Activated CD4-positive, alpha-beta T cell treated with anti-CD3 and anti-CD28 coated beads, Interleukin-2, amount 50 U/mL, for 48 hours (primary cell): ENCODE measurements at regions not wholly inside any gene's neighbourhood (a gene's known extent, or its start where the extent isn't known, plus 50 kb on each side); places are given as distances from the start of the nearest gene placed in this dataset.
"Not testable (repeated sequence)": the region's sequence is repeated elsewhere in the genome, so short reads cannot be mapped to it uniquely, and the experiment has no call there.

ENCODE experiments used
- DNase-seq, 2 experiments: peaks; one replicate each; pipeline ENCODE4 v3.0.0-alpha.2; 2020

DNA sequence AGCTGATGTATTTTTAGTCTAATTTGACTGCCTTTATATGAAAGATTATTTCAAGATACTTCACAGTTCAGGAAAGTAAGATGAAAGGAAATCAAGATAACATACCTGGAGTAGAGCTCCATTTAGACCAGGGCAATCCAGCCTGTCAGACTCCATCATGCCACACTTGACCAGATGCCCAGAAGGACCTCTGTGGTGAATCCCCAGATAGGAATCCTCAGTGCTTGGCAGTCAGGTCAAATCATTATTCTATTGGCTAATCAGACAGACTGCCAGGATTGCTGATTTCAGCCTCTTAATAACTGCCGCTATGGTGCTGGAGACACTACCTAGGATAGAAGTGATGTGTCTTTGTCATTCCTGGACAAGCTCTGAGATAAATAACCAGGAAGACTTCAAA is 404.2 kb downstream of the STK39 start:
- DNase-seq, result no peak

DNA sequence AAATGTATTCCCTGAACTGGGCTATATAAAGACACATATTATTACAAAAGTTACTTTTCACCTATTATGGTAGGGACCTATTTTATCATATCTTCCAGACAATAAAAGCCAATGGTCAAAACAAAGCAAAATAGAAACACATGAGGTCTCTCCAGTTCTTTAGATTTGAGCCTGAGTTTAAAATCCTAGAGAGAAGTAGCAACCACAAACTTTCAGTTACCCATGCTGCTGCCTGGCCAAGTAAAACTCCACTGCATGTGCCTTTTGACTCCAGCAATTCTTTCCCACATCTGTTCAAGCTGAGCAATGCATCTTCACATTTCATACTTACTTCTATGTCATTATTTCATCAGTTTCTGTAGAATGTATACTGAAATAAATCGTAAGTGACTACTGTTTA is 405.3 kb downstream of the STK39 start:
- DNase-seq, result no peak

DNA sequence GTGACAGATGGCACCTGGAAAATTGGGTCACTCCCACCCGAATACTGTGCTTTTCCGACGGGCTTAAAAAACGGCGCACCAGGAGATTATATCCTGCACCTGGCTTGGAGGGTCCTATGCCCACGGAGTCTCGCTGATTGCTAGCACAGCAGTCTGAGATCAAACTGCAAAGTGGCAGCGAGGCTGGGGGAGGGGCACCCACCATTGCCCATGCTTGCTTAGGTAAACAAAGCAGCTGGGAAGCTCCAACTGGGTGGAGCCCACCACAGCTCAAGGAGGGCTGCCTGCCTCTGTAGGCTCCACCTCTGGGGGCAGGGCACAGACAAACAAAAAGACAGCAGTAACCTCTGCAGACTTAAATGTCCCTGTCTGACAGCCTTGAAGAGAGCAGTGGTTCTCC is 412.1 kb downstream of the STK39 start:
- not testable (repeated sequence) for DNase-seq

DNA sequence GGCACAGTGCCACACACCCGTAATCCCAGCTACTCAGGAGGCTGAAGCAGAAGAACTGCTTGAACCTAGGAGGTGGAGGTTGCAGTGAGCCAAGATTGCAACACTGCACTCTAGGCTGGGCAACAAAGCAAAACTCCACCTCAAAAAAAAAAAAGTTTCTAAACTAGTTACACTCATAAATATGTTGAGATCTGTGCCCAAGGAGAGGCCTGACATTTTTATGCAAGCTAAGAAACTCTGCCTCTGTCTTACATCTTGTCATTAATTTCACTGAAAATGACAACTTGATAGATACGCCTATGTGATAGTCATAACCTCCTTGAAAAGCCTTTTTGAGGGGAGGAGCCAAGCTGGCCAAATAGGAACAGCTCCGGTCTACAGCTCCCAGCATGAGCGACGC is 412.7 kb downstream of the STK39 start:
- DNase-seq, result no peak

DNA sequence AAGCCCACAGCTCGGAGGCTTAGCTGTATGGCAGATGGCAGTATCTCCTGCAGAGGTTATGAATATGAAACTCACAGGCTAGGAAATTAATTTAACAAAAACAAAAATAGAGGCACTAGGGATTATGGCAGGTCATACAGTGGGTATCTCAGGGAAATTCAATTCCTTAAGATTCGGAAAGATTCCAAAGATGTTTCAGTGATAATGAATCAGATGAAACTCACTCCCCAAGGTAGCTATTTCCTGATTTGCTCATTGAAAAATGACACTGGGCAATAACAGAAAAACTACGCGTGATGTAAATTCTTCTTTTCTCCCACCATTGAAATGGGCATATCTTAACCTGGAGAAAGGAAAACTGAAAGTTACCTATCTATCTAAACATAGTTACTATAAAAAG is 414.1 kb downstream of the STK39 start:
- no peak for DNase-seq

DNA sequence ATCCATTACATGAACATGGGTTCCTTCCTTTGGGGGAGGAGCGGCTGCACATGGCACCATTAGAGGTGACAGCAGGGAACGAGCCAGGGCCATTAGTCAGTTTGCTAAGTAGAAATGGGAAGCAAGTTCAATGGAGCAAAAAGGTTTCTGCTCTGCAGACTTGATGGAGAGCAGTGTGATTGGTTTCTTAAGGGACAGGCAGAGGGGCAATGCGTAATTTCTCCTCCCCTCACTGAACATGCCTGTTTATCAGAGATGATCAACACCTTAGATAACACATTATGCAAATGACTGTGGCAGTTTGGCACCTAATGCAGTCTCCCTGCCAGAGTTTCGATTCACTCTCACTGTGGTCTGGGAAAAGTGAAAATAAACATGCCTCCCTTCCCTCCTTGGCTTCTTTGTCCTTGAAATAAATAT is 414.5 kb downstream of the STK39 start:
- no peak for DNase-seq

DNA sequence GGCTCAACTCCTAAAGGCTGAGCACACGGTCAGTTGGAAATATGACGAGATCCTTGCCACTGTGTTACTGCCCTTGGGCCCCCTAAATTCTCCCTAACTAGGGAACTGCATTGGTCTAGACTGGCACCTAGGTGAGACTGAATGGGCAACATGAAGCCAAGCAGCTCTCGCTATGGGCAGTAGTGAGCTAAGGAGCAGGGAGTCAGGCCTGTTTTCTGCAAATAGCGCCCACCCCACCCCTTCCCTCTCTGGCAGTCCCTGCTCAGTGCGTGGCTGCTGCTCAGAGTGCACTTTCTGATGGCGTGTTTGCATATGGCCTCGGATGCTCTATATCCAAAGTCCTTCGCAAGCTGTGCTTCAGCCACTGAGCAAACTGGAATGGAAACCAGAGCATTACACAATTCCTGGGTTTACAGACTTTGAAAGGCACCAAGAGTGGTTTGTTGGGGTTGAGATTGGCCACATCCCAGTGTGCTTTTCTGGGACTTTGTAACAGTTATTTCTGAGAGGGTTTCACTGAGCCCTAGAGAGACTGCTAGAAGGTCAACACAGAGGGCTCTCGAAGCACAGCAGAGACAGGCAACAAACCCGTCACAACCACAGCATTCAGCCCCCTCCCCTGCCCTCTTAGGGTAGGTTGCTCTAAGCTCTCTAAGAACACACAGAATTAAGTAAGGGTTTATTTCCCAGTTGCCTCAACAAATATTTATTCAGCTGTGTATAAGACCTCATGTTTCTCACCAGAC is 419.9 kb downstream of the STK39 start:
- no peak for DNase-seq

DNA sequence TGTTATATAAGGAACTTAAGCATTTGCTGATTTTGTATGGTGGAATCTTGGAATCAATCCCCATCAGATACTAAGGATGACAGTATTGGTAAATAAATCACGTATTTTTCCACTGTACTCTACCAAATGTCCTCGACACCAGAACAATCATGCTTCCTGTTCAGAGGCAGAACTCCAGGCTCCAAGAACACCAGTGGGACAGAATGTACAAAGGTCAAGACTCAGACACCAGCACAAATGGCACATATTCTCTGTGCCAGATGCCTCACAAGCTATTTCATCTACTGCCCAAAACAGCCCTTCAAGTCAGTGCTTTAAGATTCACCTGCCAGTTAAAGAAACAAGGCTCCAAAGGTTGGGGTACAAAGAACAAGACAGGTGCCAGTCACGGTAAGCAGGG is 420.5 kb downstream of the STK39 start:
- DNase-seq, result no peak

DNA sequence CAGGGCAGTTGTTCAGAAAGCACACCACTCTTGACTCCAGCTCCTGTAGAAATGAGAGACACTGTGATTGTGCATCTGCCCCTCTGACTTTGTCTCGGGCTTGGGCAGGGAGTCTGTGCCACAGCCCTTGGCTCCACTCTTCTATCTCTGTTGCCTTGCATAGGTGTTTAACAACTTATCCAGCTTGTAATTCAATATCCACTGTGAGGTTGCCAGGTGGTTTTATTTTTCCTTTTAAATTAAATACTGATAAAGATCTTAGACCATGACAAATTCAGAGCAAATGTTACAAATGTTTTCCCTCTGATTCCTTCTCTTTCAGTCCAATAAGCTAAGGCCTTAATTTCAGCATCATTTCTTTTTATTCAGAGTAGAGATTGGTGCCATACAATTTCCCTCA is 421.7 kb downstream of the STK39 start:
- DNase-seq, result no peak

DNA sequence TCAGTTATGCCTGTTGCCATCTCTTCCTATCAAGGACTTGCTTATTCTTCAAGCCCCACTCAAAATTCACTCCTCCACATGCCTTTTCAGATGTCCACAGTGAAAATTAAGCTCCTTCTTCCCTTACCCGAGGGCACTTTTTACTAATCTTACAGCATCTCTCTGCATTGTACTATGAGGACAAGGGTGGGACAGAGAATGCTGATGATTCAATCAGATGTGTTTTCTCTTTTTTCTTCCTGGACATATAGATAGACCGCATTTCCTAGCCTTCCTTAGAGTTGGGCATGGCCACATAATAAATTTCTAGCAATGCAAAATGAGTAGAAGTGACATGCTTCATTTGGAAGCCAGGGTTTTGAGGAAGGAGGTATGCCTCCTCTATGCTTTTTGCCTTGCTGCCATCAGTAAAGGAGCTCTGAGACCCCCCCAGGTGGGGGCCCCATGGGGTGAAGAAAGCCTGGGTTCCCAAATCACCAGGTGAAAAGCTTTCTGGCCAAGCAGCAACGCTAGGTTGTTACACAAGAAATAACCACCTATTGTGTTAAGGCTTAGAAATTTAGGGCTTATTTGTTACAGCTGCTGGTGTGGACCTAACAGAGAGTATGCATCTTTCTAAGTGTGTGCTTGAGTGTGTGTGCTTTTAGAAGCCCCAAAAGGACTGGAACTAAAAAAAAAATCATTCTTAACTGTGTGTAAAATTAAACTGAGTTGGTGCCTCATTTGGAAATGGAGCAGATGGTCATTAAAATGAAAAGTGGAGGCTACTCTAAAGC is 424.5 kb downstream of the STK39 start:
- DNase-seq, result no peak

DNA sequence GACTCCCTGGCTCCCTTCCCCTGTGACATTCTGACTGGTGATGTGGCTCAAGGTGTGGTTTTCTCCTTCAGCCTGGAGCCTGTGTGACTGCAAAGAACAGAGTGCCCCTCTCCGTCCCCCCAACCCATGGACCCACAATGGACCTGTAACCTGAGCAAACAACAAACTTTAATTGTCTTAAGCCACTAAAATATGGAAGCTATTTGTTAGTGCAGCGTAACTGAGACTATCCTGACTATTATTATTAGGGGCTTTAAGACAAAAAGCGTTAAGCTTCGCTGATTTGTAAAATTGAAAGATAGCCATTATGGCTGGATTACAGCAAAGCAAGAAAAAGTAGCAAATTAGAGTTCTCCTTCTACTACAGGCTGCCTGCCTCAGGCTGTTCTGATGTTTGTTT is 426.9 kb downstream of the STK39 start:
- no peak for DNase-seq

DNA sequence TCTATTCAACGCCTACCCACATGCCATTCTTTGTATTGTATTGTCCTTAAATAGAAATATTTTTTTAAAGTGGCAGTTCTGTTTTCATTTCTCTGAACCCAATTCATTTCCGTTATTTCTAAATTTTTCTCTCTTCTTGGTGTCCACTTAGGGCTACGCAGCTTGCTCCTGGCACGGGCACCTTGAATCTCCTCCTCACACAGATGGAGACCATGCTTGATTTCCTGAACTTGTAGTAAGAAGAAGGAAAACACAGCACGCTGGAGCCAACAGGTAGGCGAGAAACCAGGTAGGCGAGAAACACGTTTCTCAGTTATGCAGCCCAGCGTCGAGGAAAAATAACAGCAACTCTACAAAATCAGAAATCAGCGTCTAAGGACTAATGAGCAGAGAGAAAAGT is 428.9 kb downstream of the STK39 start:
- DNase-seq, result no peak

DNA sequence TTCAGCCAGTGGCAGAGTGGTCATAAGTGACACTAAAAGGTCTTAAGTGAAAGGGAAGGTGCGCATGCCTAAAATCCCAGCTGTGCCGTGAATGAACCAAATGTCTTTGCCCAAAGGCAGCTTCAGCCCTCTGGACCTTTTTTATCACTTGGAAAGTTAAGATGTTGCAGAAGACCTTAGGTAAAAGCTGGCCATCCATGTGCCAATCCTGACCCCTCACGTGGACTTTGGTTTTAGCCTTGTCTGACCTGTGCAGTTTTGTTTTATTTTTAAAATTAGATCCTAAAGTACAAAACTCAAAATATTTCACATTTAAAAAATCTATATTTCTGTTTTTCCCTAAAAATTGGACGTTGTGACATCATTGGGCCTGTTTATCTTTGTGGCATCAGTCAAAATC is 429.5 kb downstream of the STK39 start:
- no peak for DNase-seq

DNA sequence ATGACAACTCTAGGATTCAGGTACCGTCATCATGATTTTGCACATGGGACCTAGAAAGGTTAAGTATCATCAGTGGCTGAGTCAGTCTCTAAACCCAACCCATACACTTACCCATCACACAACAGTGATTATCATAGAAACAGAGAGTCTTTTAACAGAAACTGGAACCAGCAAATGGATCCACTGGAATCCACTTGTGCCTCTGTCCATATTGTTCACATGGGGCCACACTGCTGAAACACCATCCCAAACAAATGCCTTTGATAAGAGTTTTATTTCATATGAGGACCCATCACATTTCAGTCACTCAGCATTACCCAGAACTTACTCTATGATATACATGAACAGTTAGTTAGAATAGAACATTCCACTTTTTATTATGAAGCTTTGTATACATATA is 430.0 kb downstream of the STK39 start:
- no peak for DNase-seq

DNA sequence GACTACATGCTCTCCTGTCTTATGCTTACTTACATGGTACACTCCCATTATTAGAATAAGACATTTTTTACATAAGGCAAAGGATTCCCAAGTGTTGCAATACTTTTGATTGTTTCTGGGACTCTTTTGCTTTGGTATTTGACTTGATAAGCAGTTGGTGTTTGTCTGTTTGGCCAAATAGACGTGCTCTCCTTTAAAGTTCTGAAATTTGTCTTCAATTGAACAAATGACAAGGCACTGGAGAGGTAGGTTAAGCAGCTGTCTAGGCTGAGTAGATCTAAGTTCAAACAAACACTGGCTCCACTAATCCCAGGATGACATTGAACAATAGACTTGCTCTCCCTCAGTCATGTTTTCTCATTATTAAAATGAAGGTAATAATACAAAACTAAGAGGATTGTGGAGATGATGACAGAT is 430.5 kb downstream of the STK39 start:
- DNase-seq, result no peak

DNA sequence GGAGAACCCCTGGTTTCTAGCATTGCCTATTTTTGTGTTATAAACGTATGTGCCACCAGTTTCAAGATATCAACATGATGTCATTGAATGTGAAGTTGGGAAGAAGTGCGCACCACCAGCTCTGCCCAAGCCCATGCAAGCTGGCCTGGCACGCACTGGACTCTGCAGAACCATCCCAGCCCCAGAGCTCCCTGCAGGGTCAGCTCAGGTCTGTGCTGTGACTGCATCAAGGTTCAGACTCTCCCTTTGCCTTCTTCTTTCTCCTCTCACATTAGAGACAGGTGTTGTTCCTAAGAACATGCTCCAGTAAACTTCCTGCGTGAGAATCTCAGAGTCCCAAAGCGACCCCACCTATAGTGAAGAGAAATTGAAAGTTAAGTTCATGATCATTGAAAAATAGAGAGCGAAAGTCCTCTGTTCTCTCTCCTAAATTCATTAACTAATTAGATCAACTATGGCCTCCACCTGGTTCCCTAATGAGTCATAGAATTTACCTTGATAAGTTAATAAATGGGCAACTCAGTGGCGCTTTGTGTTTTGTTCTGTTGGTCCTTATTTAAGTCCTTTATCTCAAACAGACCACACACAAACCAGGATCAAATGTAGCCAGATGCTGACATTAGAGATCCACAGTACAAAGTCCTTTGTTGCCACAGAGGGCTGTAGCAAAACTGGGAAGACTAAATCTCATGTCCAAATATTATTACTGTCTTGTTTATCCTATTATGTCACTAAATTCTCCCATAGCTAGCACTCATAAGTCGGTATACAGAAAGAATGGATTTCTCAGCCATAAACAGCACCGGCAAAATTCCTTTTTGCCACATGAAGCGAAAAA is 432.3 kb downstream of the STK39 start:
- no peak for DNase-seq

DNA sequence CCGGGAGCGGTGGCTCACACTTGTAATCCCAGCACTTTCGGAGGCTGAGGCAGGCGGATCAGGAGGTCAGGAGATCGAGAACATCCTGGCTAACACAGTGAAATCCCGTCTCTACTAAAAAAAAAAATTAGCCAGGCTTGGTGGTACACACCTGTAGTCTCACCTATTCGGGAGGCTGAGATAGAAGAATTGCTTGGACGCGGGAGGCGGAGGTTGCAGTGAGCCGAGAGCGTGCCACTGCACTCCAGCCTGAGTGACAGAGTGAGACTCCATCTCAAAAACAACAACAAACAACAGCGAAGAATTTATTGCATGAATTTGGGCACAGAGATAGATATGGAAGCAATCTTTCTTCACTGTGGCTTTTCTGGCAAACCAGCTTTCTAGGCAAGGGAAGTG is 432.9 kb downstream of the STK39 start:
- not testable (repeated sequence) for DNase-seq

DNA sequence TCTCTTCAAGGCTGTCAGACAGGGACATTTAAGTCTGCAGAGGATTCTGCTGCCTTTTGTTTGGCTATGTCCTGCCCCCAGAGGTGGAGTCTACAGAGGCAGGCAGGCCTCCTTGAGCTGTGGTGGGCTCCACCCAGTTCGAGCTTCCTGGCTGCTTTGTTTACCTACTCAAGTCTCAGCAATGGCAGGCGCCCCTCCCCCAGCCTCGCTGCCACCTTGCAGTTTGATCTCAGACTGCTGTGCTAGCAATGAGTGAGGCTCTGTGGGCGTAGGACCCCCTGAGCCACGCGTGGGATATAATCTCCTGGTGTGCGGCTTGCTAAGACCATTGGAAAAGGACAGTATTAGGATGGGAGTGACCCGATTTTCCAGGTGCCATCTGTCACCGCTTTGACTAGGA is 437.6 kb downstream of the STK39 start:
- not testable (repeated sequence) for DNase-seq

DNA sequence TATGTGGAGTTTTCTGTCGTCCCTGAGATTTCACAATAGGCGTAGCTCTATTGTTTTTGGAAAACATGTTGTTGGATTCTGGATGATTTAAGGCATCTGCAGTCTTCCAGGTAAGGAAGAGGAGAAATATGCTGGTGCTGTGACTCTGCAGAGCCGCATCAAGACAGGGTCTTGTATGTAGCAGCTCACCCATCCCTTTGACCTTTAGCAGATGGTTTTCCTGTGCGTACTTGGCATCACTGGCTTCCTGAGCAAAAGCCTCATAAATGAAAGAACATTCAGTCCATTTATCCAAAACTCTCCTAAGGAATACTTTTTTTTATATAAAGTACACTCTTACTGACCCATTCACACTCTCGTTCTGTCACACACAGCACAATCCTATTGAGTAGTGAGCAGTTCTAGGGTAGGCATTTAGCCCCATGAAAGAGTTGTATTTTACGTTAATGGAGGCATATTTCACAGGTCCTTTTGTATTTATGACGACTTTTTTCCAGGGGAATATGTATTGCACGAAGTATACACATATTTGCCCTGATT is 443.9 kb downstream of the STK39 start:
- DNase-seq, result no peak

DNA sequence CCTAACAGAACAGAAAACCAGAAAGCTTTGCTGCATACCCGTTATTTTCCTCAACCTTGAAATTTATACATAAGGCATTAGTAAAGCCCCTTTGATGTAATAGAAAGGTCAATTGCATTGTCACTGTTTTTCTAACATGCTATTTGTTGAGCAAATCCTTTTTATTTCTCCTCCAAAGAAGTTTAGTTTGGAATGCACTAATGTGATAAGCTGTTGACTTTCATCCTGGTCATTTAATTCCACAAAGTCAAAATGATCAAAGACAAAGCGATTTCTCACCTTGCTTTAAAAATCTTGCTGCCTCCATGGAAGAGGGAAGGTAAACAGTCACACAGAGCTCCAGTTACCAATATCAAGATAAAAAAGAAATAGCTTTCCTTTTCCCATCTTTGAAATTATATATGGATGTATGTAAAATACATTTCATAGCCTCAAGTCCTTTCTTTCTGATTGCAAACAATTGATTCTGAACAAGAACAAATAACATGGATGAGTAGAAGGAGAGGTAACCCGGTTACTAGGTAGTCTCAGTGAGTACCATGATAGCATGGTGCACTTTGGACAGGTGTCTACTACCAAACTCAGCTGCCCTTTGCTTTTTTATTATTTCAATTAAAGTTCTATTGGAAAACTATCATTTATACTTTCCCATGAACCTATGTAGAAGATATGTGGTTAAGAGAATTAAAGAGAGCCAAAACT is 452.7 kb downstream of the STK39 start:
- no peak for DNase-seq

DNA sequence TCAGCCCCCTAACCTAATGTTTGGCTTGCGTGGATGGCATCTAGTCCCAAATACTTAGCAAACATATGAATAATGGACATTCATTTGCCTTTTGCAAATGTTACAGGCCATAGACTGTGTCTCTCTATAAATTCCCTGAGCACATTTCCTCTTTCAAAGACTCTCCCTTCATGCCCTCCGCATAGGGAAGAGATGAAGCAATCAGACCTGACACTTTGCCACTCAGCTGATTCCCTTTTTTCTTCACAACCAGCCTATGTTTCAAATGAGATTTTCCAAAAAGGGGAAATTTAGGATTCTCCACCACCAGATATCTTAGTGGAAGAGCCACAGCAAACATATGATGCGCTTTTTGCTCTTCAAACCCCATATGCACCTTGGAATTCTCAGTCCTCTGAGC is 453.7 kb downstream of the STK39 start:
- no peak for DNase-seq

DNA sequence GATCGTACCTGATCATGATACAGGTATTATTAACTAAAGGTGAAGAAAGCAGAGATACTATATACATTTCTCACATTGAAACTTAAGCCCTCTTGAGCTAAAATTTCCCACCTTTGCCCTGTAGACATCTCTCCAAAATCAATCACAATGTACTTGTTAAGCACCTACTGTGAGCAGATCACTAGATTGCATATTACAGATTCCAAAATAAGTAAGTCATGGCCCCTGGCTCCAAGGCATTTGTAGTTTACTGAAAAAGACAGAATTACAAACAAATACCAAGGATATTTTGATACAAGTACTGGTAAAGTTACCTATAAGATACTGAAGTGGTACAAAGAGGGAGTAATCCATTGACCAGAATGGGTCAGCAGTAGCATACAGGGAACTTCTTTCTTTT is 455.3 kb downstream of the STK39 start:
- no peak for DNase-seq
